H9 (cell line): ENCODE measurements at regions not wholly inside any gene's neighbourhood (a gene's known extent, or its start where the extent isn't known, plus 50 kb on each side); places are given as distances from the start of the nearest gene placed in this dataset.

ENCODE experiments used
- DNase-seq: peaks from one replicate; pipeline ENCODE4 v3.0.0-alpha.2; 2017
- H2AFZ ChIP-seq: one replicate; pipeline ENCODE4 v1.6.1; 2013; ENCODE audit warnings: mild to moderate bottlenecking, low read length, control low read depth, moderate library complexity
- H2AK5ac ChIP-seq: 2 replicates; pipeline ENCODE4 v1.6.1; 2013; ENCODE audit warnings: low read length, control low read depth, mixed read lengths; ENCODE audit not compliant: insufficient read length
- H2BK120ac ChIP-seq: one replicate; pipeline ENCODE4 v1.6.1; 2013; ENCODE audit warnings: low read depth, mild to moderate bottlenecking, low read length, control low read depth, inconsistent platforms; ENCODE audit not compliant: poor library complexity, severe bottlenecking
- H2BK12ac ChIP-seq: 2 replicates; pipeline ENCODE4 v1.6.1; 2013; ENCODE audit warnings: low read length, control low read depth, mixed read lengths, low read depth; ENCODE audit not compliant: insufficient read length
- H2BK15ac ChIP-seq: 2 replicates; pipeline ENCODE4 v1.6.1; 2013; ENCODE audit warnings: low read depth, low read length, control low read depth
- H2BK20ac ChIP-seq: one replicate; pipeline ENCODE4 v1.6.1; 2013; ENCODE audit warnings: low read depth, mild to moderate bottlenecking, low read length, control low read depth, inconsistent platforms; ENCODE audit not compliant: poor library complexity, severe bottlenecking
- H2BK5ac ChIP-seq: 2 replicates; pipeline ENCODE4 v1.6.1; 2013; ENCODE audit warnings: low read length, control low read depth, mixed read lengths; ENCODE audit not compliant: insufficient read length
- H3K14ac ChIP-seq: 2 replicates; pipeline ENCODE4 v1.6.1; 2013; ENCODE audit warnings: low read length, control low read depth; ENCODE audit not compliant: insufficient read depth
- H3K18ac ChIP-seq: 2 replicates; pipeline ENCODE4 v1.6.1; 2013; ENCODE audit warnings: low read depth, mild to moderate bottlenecking, mixed read lengths, low read length, control low read depth; ENCODE audit not compliant: insufficient read length
- H3K23ac ChIP-seq: 2 replicates; pipeline ENCODE4 v1.6.1; 2013; ENCODE audit warnings: low read length, control low read depth, mixed read lengths, low read depth; ENCODE audit not compliant: insufficient read length
- H3K23me2 ChIP-seq: 2 replicates; pipeline ENCODE4 v1.6.1; 2013; ENCODE audit warnings: low read depth, mild to moderate bottlenecking, mixed read lengths, low read length, control low read depth; ENCODE audit not compliant: insufficient read length, poor library complexity, severe bottlenecking
- H3K27ac ChIP-seq: 2 replicates; pipeline ENCODE4 v1.5.1; 2013; ENCODE audit warnings: low read length, control low read depth, mixed read lengths, low read depth; ENCODE audit not compliant: insufficient read length
- H3K27me3 ChIP-seq: 2 replicates; pipeline ENCODE4 v1.6.1; 2013; ENCODE audit warnings: low read length, control low read depth, inconsistent platforms; ENCODE audit not compliant: insufficient read depth
- H3K4ac ChIP-seq: 2 replicates; pipeline ENCODE4 v1.6.1; 2013; ENCODE audit warnings: low read depth, mild to moderate bottlenecking, control low read depth, inconsistent platforms, low read length, moderate library complexity
- H3K4me1 ChIP-seq: 2 replicates; pipeline ENCODE4 v1.6.1; 2013; ENCODE audit warnings: low read length, control low read depth, inconsistent platforms; ENCODE audit not compliant: insufficient read depth
- H3K4me2 ChIP-seq: 2 replicates; pipeline ENCODE4 v1.6.1; 2013; ENCODE audit warnings: low read length, control low read depth, mixed read lengths; ENCODE audit not compliant: insufficient read length, insufficient read depth
- H3K56ac ChIP-seq: 2 replicates; pipeline ENCODE4 v1.6.1; 2013; ENCODE audit warnings: low read depth, mild to moderate bottlenecking, mixed read lengths, low read length, control low read depth; ENCODE audit not compliant: insufficient read length
- H3K79me1 ChIP-seq: 2 replicates; pipeline ENCODE4 v1.6.1; 2013; ENCODE audit warnings: low read depth, mild to moderate bottlenecking, moderate library complexity, low read length, control low read depth, inconsistent platforms; ENCODE audit not compliant: insufficient read depth, poor library complexity, severe bottlenecking
- H3K79me2 ChIP-seq: 2 replicates; pipeline ENCODE4 v1.6.1; 2013; ENCODE audit warnings: low read length, control low read depth, inconsistent platforms; ENCODE audit not compliant: insufficient read depth
- H3K9ac ChIP-seq: 2 replicates; pipeline ENCODE4 v1.6.1; 2013; ENCODE audit warnings: low read length, control low read depth, mixed read lengths; ENCODE audit not compliant: insufficient read length; ENCODE audit errors: extremely low read depth
- H3K9me3 ChIP-seq: one replicate; pipeline ENCODE4 v1.6.1; 2013; ENCODE audit warnings: low read depth, low read length, inconsistent platforms; ENCODE audit not compliant: control insufficient read depth
- H3T11ph ChIP-seq: one replicate; pipeline ENCODE4 v1.6.1; 2013; ENCODE audit warnings: mild to moderate bottlenecking, low read length, control low read depth, inconsistent platforms
- H4K20me1 ChIP-seq: one replicate; pipeline ENCODE4 v1.6.1; 2013; ENCODE audit not compliant: control insufficient read depth, insufficient read length, insufficient read depth
- H4K5ac ChIP-seq: 2 replicates; pipeline ENCODE4 v1.6.1; 2013; ENCODE audit warnings: low read depth, mild to moderate bottlenecking, mixed read lengths, low read length, control low read depth; ENCODE audit not compliant: insufficient read length
- H4K8ac ChIP-seq: replicated peaks from 2 replicates; pipeline ENCODE4 v1.6.1; 2013; ENCODE audit warnings: low read length, control low read depth, mixed read lengths, low read depth; ENCODE audit not compliant: insufficient read length
- H4K91ac ChIP-seq: 2 replicates; pipeline ENCODE4 v1.6.1; 2013; ENCODE audit warnings: low read depth, mild to moderate bottlenecking, moderate library complexity, mixed read lengths, low read length, control low read depth; ENCODE audit not compliant: insufficient read length
- H3K27ac Mint-ChIP-seq, 3 experiments: 2 replicates in 2 of 3; 3 replicates in 1 of 3; pipeline ENCODE4 v1.8.0; 2020 to 2021; ENCODE audit warnings: mixed read lengths in 3 of 3, mild to moderate bottlenecking in 1 of 3, moderate library complexity in 1 of 3
- H3K27me3 Mint-ChIP-seq: 2 replicates; pipeline ENCODE4 v1.8.0; 2021; ENCODE audit warnings: low read depth, mild to moderate bottlenecking, moderate library complexity, mixed read lengths
- H3K36me3 Mint-ChIP-seq, 3 experiments: 2 replicates in 2 of 3; 3 replicates in 1 of 3; pipeline ENCODE4 v1.8.0; 2020 to 2021; ENCODE audit warnings: low read depth in 3 of 3, mixed read lengths in 3 of 3; ENCODE audit not compliant: insufficient read depth in 1 of 3
- H3K4me1 Mint-ChIP-seq, 2 experiments: 2 replicates each; pipeline ENCODE4 v1.8.0; 2020; ENCODE audit warnings: mixed read lengths in 2 of 2
- H3K4me3 Mint-ChIP-seq, 2 experiments: 2 replicates in 1 of 2; 3 replicates in 1 of 2; pipeline ENCODE4 v1.8.0; 2020 to 2021; ENCODE audit warnings: mild to moderate bottlenecking in 2 of 2, mixed read lengths in 2 of 2, moderate library complexity in 1 of 2
- H3K9me3 Mint-ChIP-seq, 2 experiments: 2 replicates in 1 of 2; 3 replicates in 1 of 2; pipeline ENCODE4 v1.8.0; 2020; ENCODE audit warnings: mild to moderate bottlenecking in 2 of 2, mixed read lengths in 2 of 2, moderate library complexity in 1 of 2
- CTCF ChIP-seq: fragments of 200-600 bp; sonication (generic); conservative IDR thresholded peaks from 3 replicates; pipeline ENCODE4 v1.8.0; 2021; ENCODE audit warnings: antibody characterized with exemption, mild to moderate bottlenecking
- WGBS: extraction: QIAGEN DNeasy Blood & Tissue Kit; methylation state at CpG from one replicate; pipeline ENCODE4 v1.1.7; 2013; ENCODE audit warnings: missing lambda C conversion rate, low lambda C conversion rate, mixed read lengths; ENCODE audit not compliant: insufficient read length; ENCODE audit errors: extremely low coverage; 5-methylcytosine and 5-hydroxymethylcytosine counted together

GRCh38 chr15:31261266-31262142, 65.1 kb upstream of the KLF13 start:
- no peaks in the 10 kb centered on the region; the same call in none of the 2 replicates for H3K27me3 Mint-ChIP-seq

More at GRCh38 chr15:31261266-31262142, 65.1 kb upstream of the KLF13 start:
- H2AFZ ChIP-seq, result no peak overlapping the region
- no peak overlapping the region for H3T11ph ChIP-seq
- H2BK5ac ChIP-seq, result no peak overlapping the region
- H3K4me2 ChIP-seq, result no peak overlapping the region
- no peak overlapping the region for H3K9ac ChIP-seq
- H3K27me3 ChIP-seq, result no peaks in the 10 kb centered on the region
- H3K4ac ChIP-seq, result no peak overlapping the region
- H2BK15ac ChIP-seq, result no peak overlapping the region
- H4K8ac ChIP-seq, result no peak overlapping the region
- Mint-ChIP-seq H3K36me3 (no peaks in the 10 kb centered on the region), H3K4me3 (no peak overlapping the region), H3K4me1 (peaks cover 9% of the 10 kb centered on the region in 2 experiments), H3K27ac (no peak overlapping the region; a peak in 2 of 7 replicates), H3K9me3 (peaks cover 0 to 5% of the 10 kb centered on the region in 2 experiments; a peak in 1 of 5 replicates)
- H2BK20ac ChIP-seq, result no peak overlapping the region
- H3K4me1 ChIP-seq, result no peaks in the 10 kb centered on the region
- peak; percentile 16 for DNase-seq
- H4K91ac ChIP-seq, result no peak overlapping the region
- H4K5ac ChIP-seq, result no peak overlapping the region
- no peak for TF ChIP-seq CTCF
- H3K27ac ChIP-seq, result no peak overlapping the region
- H3K14ac ChIP-seq, result no peak overlapping the region
- H4K20me1 ChIP-seq, result no peaks in the 10 kb centered on the region
- no peaks in the 10 kb centered on the region for H3K9me3 ChIP-seq
- H3K79me2 ChIP-seq, result no peaks in the 10 kb centered on the region
- no peak overlapping the region for H3K18ac ChIP-seq
- H2AK5ac ChIP-seq, result no peak overlapping the region
- H2BK120ac ChIP-seq, result no peak overlapping the region
- no peaks in the 10 kb centered on the region for H3K23me2 ChIP-seq
- no peak overlapping the region for H3K56ac ChIP-seq
- H2BK12ac ChIP-seq, result no peak overlapping the region
- H3K79me1 ChIP-seq, result no peaks in the 10 kb centered on the region
- no peak overlapping the region for H3K23ac ChIP-seq
- no CpG with 5 or more reads among the region's 12 CpGs for WGBS
